Parathyroid adenoma (tissue), 2 donors: ENCODE measurements at regions not wholly inside any gene's neighbourhood (a gene's known extent, or its start where the extent isn't known, plus 50 kb on each side); places are given as distances from the start of the nearest gene placed in this dataset.

ENCODE experiments used
- H2AFZ ChIP-seq: fragments of 300-600 bp; sonication (generic); one replicate; pipeline ENCODE4 v1.7.0; 2017; ENCODE audit warnings: antibody characterized with exemption, mild to moderate bottlenecking
- H3K27ac ChIP-seq: fragments of 300-600 bp; sonication (generic); one replicate; pipeline ENCODE4 v1.7.0; 2017
- H3K27me3 ChIP-seq: fragments of 300-600 bp; sonication (generic); one replicate; pipeline ENCODE4 v1.7.0; 2017; ENCODE audit warnings: low read length; ENCODE audit not compliant: control insufficient read depth, insufficient read depth
- H3K36me3 ChIP-seq: fragments of 300-600 bp; sonication (generic); one replicate; pipeline ENCODE4 v1.7.0; 2017; ENCODE audit warnings: low read length; ENCODE audit not compliant: control insufficient read depth, insufficient read depth
- H3K4me1 ChIP-seq: fragments of 300-600 bp; sonication (generic); one replicate; pipeline ENCODE4 v1.7.0; 2017; ENCODE audit warnings: control low read depth
- H3K4me2 ChIP-seq: fragments of 300-600 bp; sonication (generic); one replicate; pipeline ENCODE4 v1.7.0; 2017; ENCODE audit warnings: low read length
- H3K4me3 ChIP-seq: fragments of 300-600 bp; sonication (generic); one replicate; pipeline ENCODE4 v1.7.0; 2017; ENCODE audit warnings: low read depth, low read length
- H3K79me2 ChIP-seq: fragments of 300-600 bp; sonication (generic); one replicate; pipeline ENCODE4 v1.7.0; 2017; ENCODE audit warnings: control low read depth
- H3K9ac ChIP-seq: fragments of 300-600 bp; sonication (generic); one replicate; pipeline ENCODE4 v1.7.0; 2017; ENCODE audit warnings: mild to moderate bottlenecking
- H3K9me3 ChIP-seq: fragments of 300-600 bp; sonication (generic); one replicate; pipeline ENCODE4 v1.7.0; 2017; ENCODE audit warnings: low read length; ENCODE audit not compliant: control insufficient read depth
- CTCF ChIP-seq: fragments of 300-600 bp; sonication (generic); IDR thresholded peaks from one replicate; pipeline ENCODE4 v1.7.0; 2017; ENCODE audit warnings: antibody characterized with exemption, mild to moderate bottlenecking
- donor health status: primary hyperparathyroidism.

- no peak for TF ChIP-seq CTCF
- Histone ChIP-seq H3K4me3 (no peak overlapping the region), H3K4me2 (no peak overlapping the region), H3K27me3 (no peaks in the 10 kb centered on the region), H3K79me2 (no peaks in the 10 kb centered on the region), H2AFZ (no peak overlapping the region), H3K27ac (no peak overlapping the region), H3K9me3 (no peaks in the 10 kb centered on the region), H3K4me1 (no peaks in the 10 kb centered on the region), H3K9ac (no peak overlapping the region), H3K36me3 (no peaks in the 10 kb centered on the region)
These were observed 145.0 kb upstream of the C21orf91 start for GRCh38 chr21:17964199-17964598.

- no peak overlapping the region for H3K9ac ChIP-seq
- H2AFZ ChIP-seq = no peak overlapping the region
- H3K4me1 ChIP-seq = no peaks in the 10 kb centered on the region
- no peak overlapping the region for H3K4me2 ChIP-seq
- H3K27ac ChIP-seq = no peak overlapping the region
- no peaks in the 10 kb centered on the region for H3K79me2 ChIP-seq
- H3K4me3 ChIP-seq = no peak overlapping the region
- no peaks in the 10 kb centered on the region for H3K9me3 ChIP-seq
- no peaks in the 10 kb centered on the region for H3K36me3 ChIP-seq
- no peak for TF ChIP-seq CTCF
- H3K27me3 ChIP-seq = no peaks in the 10 kb centered on the region
These were observed 131.4 kb upstream of the C21orf91 start for GRCh38 chr21:17950591-17950990.

GRCh38 chr21:17949421-17949820 is 130.3 kb upstream of the C21orf91 start:
- no peak overlapping the region for H2AFZ ChIP-seq
- no peaks in the 10 kb centered on the region for H3K27me3 ChIP-seq
- no peak overlapping the region for H3K4me3 ChIP-seq
- H3K9me3 ChIP-seq = no peaks in the 10 kb centered on the region
- no peak for TF ChIP-seq CTCF
- H3K36me3 ChIP-seq = no peaks in the 10 kb centered on the region
- no peaks in the 10 kb centered on the region for H3K4me1 ChIP-seq
- no peak overlapping the region for H3K27ac ChIP-seq
- H3K79me2 ChIP-seq = no peaks in the 10 kb centered on the region
- H3K9ac ChIP-seq = no peak overlapping the region
- H3K4me2 ChIP-seq = no peak overlapping the region

- Histone ChIP-seq H3K79me2 (no peaks in the 10 kb centered on the region), H3K4me1 (no peaks in the 10 kb centered on the region), H3K4me2 (no peak overlapping the region), H3K4me3 (no peak overlapping the region), H2AFZ (no peak overlapping the region), H3K27me3 (no peaks in the 10 kb centered on the region), H3K27ac (no peak overlapping the region), H3K9me3 (no peaks in the 10 kb centered on the region), H3K9ac (no peak overlapping the region), H3K36me3 (no peaks in the 10 kb centered on the region)
- TF ChIP-seq CTCF = no peak
These were observed 128.4 kb upstream of the C21orf91 start for GRCh38 chr21:17947531-17947930.

- no peaks in the 10 kb centered on the region for H3K27me3 ChIP-seq
- no peaks in the 10 kb centered on the region for H3K9me3 ChIP-seq
- H3K9ac ChIP-seq = no peak overlapping the region
- H3K4me3 ChIP-seq = no peak overlapping the region
- no peaks in the 10 kb centered on the region for H3K4me1 ChIP-seq
- no peaks in the 10 kb centered on the region for H3K79me2 ChIP-seq
- no peak for TF ChIP-seq CTCF
- no peak overlapping the region for H3K4me2 ChIP-seq
- H3K27ac ChIP-seq = no peak overlapping the region
- no peaks in the 10 kb centered on the region for H3K36me3 ChIP-seq
- no peak overlapping the region for H2AFZ ChIP-seq
These were observed 111.9 kb upstream of the C21orf91 start for GRCh38 chr21:17931080-17931479.
